Neural cell (in vitro differentiated cells): ENCODE measurements at regions not wholly inside any gene's neighbourhood (a gene's known extent, or its start where the extent isn't known, plus 50 kb on each side); places are given as distances from the start of the nearest gene placed in this dataset.

ENCODE experiments used
- H2AFZ ChIP-seq: fragments of 200-600, 300-800 bp; sonication (generic), shearing (Covaris generic); 2 replicates; pipeline ENCODE4 v1.6.0; 2014; ENCODE audit warnings: low read depth, mild to moderate bottlenecking, antibody characterized with exemption, low read length, moderate library complexity
- H3F3A ChIP-seq: fragments of 200-600 bp; shearing (Covaris generic); 2 replicates; pipeline ENCODE4 v1.6.1; 2016; ENCODE audit warnings: mild to moderate bottlenecking, moderate library complexity, mixed read lengths, antibody characterized with exemption, low read length; ENCODE audit not compliant: insufficient read depth, poor library complexity, severe bottlenecking
- H3K27ac ChIP-seq: fragments of 200-600, 300-800 bp; sonication (generic), shearing (Covaris generic); 2 replicates; pipeline ENCODE4 v1.5.1; 2014; ENCODE audit warnings: mild to moderate bottlenecking, low read length, moderate library complexity
- H3K27me3 ChIP-seq: fragments of 300-800, 200-600 bp; sonication (generic), shearing (Covaris generic); 2 replicates; pipeline ENCODE4 v1.6.0; 2014; ENCODE audit warnings: mild to moderate bottlenecking, low read depth, low read length, moderate library complexity; ENCODE audit not compliant: insufficient read depth
- H3K36me3 ChIP-seq: fragments of 300-800, 200-600 bp; sonication (generic), shearing (Covaris generic); 2 replicates; pipeline ENCODE4 v1.5.1; 2014; ENCODE audit warnings: mild to moderate bottlenecking, antibody characterized with exemption, low read length, moderate library complexity; ENCODE audit not compliant: insufficient read depth
- H3K4me2 ChIP-seq: fragments of 300-800, 200-600 bp; sonication (generic), shearing (Covaris generic); 2 replicates; pipeline ENCODE4 v1.6.0; 2014; ENCODE audit warnings: mild to moderate bottlenecking, low read length
- H3K4me3 ChIP-seq: fragments of 300-800, 200-600 bp; sonication (generic), shearing (Covaris generic); 2 replicates; pipeline ENCODE4 v1.5.1; 2014; ENCODE audit warnings: mild to moderate bottlenecking, low read length, moderate library complexity
- H3K79me2 ChIP-seq: fragments of 200-600 bp; shearing (Covaris generic); replicated peaks from 2 replicates; pipeline ENCODE4 v1.6.0; 2014; ENCODE audit warnings: mild to moderate bottlenecking, low read length, moderate library complexity; ENCODE audit not compliant: insufficient read depth
- H3K9ac ChIP-seq: fragments of 300-800, 200-600 bp; sonication (generic), shearing (Covaris generic); 2 replicates; pipeline ENCODE4 v1.6.1; 2016; ENCODE audit warnings: mild to moderate bottlenecking, low read length, mixed read lengths
- H3K9me2 ChIP-seq: fragments of 200-600 bp; shearing (Covaris generic); 2 replicates; pipeline ENCODE4 v1.6.1; 2016; ENCODE audit warnings: mild to moderate bottlenecking, low read length, mixed read lengths; ENCODE audit not compliant: insufficient read depth
- H3K9me3 ChIP-seq: fragments of 200-600, 300-800 bp; sonication (generic), shearing (Covaris generic); 2 replicates; pipeline ENCODE4 v1.6.1; 2016; ENCODE audit warnings: mild to moderate bottlenecking, mixed run types, low read length, moderate library complexity, mixed read lengths
- H4K20me1 ChIP-seq: fragments of 200-600 bp; shearing (Covaris generic); 2 replicates; pipeline ENCODE4 v1.6.1; 2016; ENCODE audit warnings: mild to moderate bottlenecking, mixed run types; ENCODE audit not compliant: insufficient read depth
- CTCF ChIP-seq: fragments of 450-650 bp; IDR thresholded peaks from 2 replicates; pipeline ENCODE4 v1.5.1; 2014; ENCODE audit warnings: antibody characterized with exemption, mild to moderate bottlenecking, moderate library complexity; ENCODE audit not compliant: poor library complexity, severe bottlenecking
- EP300 ChIP-seq: fragments of 450-650 bp; conservative IDR thresholded peaks from 2 replicates; pipeline ENCODE4 v1.6.1; 2014; ENCODE audit warnings: antibody characterized with exemption, mild to moderate bottlenecking, moderate library complexity; ENCODE audit not compliant: poor library complexity, severe bottlenecking
- EZH2 ChIP-seq: fragments of 200-600, 300-800 bp; shearing (Covaris generic), sonication (generic); IDR thresholded peaks from 2 replicates; pipeline ENCODE4 v1.6.1; 2014; ENCODE audit warnings: antibody characterized with exemption, low read length, borderline replicate concordance, mild to moderate bottlenecking; ENCODE audit not compliant: insufficient read depth, poor library complexity, severe bottlenecking
- MXI1 ChIP-seq: fragments of 450-650 bp; conservative IDR thresholded peaks from 2 replicates; pipeline ENCODE4 v1.6.1; 2014; ENCODE audit warnings: antibody characterized with exemption, mild to moderate bottlenecking; ENCODE audit not compliant: poor library complexity, severe bottlenecking
- POLR2AphosphoS5 ChIP-seq: IDR thresholded peaks from 2 replicates; pipeline ENCODE4 v1.6.1; 2012
- RAD21 ChIP-seq: fragments of 450-650 bp; conservative IDR thresholded peaks from 2 replicates; pipeline ENCODE4 v1.6.1; 2014; ENCODE audit warnings: antibody characterized with exemption, mild to moderate bottlenecking, moderate library complexity
- SMC3 ChIP-seq: fragments of 450-650 bp; conservative IDR thresholded peaks from 2 replicates; pipeline ENCODE4 v1.6.1; 2014; ENCODE audit warnings: antibody characterized with exemption, mild to moderate bottlenecking, moderate library complexity; ENCODE audit not compliant: poor library complexity
- TAF1 ChIP-seq: IDR thresholded peaks from 2 replicates; pipeline ENCODE4 v1.6.1; 2012; ENCODE audit warnings: low read depth
- TF ChIP-seq, protein P1 (sequence below): IDR thresholded peaks from 2 replicates; pipeline ENCODE4 v1.6.1; 2012; ENCODE audit warnings: borderline replicate concordance

GRCh38 chr4:27272217-27272616 lies 411.6 kb downstream of the STIM2 start:
- H3K4me3 ChIP-seq = no peak overlapping the region
- no peak overlapping the region for H3K27ac ChIP-seq
- no peaks in the 10 kb centered on the region for H3K79me2 ChIP-seq
- TF ChIP-seq TAF1 (no peak), SMC3 (no peak), EZH2 (no peak), POLR2AphosphoS5 (no peak), RAD21 (no peak), EP300 (no peak), MXI1 (no peak), CTCF (no peak)
- TF ChIP-seq, protein P1, sequence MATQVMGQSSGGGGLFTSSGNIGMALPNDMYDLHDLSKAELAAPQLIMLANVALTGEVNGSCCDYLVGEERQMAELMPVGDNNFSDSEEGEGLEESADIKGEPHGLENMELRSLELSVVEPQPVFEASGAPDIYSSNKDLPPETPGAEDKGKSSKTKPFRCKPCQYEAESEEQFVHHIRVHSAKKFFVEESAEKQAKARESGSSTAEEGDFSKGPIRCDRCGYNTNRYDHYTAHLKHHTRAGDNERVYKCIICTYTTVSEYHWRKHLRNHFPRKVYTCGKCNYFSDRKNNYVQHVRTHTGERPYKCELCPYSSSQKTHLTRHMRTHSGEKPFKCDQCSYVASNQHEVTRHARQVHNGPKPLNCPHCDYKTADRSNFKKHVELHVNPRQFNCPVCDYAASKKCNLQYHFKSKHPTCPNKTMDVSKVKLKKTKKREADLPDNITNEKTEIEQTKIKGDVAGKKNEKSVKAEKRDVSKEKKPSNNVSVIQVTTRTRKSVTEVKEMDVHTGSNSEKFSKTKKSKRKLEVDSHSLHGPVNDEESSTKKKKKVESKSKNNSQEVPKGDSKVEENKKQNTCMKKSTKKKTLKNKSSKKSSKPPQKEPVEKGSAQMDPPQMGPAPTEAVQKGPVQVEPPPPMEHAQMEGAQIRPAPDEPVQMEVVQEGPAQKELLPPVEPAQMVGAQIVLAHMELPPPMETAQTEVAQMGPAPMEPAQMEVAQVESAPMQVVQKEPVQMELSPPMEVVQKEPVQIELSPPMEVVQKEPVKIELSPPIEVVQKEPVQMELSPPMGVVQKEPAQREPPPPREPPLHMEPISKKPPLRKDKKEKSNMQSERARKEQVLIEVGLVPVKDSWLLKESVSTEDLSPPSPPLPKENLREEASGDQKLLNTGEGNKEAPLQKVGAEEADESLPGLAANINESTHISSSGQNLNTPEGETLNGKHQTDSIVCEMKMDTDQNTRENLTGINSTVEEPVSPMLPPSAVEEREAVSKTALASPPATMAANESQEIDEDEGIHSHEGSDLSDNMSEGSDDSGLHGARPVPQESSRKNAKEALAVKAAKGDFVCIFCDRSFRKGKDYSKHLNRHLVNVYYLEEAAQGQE = no peak
- no peaks in the 10 kb centered on the region for H4K20me1 ChIP-seq
- H2AFZ ChIP-seq = no peak overlapping the region
- H3K9ac ChIP-seq = no peak overlapping the region
- H3K4me2 ChIP-seq = no peak overlapping the region
- H3K36me3 ChIP-seq = no peaks in the 10 kb centered on the region
- H3K9me2 ChIP-seq = no peaks in the 10 kb centered on the region
- H3K27me3 ChIP-seq = no peaks in the 10 kb centered on the region
- no peaks in the 10 kb centered on the region for H3K9me3 ChIP-seq
- no peaks in the 10 kb centered on the region for H3F3A ChIP-seq

DNA sequence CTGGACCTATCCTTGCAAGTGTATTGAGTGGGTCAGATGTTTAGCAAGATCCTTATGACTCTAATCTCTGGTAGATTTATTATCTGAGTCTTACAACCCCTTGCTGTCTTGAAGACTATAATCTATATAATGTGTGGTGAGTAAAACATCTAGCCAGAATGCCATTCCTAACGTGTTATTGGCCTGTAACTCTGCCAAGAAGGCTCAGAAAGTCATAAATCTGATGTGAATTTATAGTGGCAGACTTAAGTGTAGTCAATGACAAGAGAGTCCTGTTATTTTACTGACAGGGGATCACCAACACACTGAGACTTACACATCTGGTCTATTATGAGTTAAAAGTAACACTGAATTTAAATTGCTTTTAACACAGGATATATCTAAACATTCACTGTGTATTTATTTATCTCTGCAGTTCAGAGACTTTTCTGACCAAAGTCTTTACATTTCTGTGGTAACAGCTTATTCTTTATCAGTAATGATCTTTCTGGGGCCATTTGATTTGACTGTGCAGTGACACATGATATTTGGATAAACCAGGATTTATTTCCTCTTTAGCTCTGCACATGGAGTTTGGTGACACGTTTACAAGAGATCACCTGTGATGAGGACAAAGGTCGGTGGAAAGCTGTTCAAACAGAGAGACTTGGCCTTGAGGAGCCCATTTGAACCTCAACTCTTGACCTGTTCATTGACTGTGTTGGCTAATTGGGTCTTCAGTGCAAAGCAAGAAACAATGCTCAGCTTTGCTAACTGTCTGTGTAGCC lies 415.8 kb downstream of the STIM2 start:
- H3K4me3 ChIP-seq = no peak overlapping the region
- H3K4me2 ChIP-seq = no peak overlapping the region
- H3K79me2 ChIP-seq = no peaks in the 10 kb centered on the region
- H3K9ac ChIP-seq = no peak overlapping the region
- no peaks in the 10 kb centered on the region for H3F3A ChIP-seq
- H3K27me3 ChIP-seq = no peaks in the 10 kb centered on the region
- H3K27ac ChIP-seq = no peak overlapping the region
- no peak overlapping the region for H2AFZ ChIP-seq
- H4K20me1 ChIP-seq = no peaks in the 10 kb centered on the region
- H3K9me3 ChIP-seq = no peaks in the 10 kb centered on the region
- TF ChIP-seq TAF1 (no peak), RAD21 (no peak), MXI1 (no peak), CTCF (no peak), SMC3 (no peak), EZH2 (no peak), POLR2AphosphoS5 (no peak)
- TF ChIP-seq, protein P1 = no peak
- no peaks in the 10 kb centered on the region for H3K36me3 ChIP-seq
- H3K9me2 ChIP-seq = no peaks in the 10 kb centered on the region
